ENCODE measurements at regions not wholly inside any gene's neighbourhood (a gene's known extent, or its start where the extent isn't known, plus 50 kb on each side); places are given as distances from the start of the nearest gene placed in this dataset.

- no peak for TF ChIP-seq CENPBD1 (CRISPR knock-in tag; IDR thresholded peaks at IDR 0.05; ENCODE audit: borderline replicate concordance, low read depth)
- TF ChIP-seq ZKSCAN8 (CRISPR knock-in tag; IDR thresholded peaks at IDR 0.05; ENCODE audit: borderline replicate concordance), result no peak
These were observed 188.1 kb upstream of the RGS18 start (continued) for GRCh38 chr1:191970116-191970515.

DNA sequence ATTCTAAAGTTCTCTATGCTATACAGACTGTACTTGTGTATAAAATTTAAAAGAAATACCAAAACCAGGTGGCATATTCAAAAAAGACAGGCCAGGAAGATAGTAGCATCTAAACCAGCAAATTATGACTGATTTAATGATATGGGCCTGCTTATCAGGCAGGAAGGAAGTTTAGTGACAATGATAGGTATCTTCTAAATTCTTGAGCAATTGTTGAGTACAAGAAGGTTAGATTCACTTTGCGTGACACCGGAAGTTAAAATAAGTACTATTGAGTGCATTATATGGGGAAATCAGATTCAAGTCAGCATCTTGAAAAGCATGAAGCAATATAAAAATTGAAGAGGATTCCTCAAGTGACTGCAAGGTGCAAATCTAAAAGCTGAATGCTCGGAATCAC, 186.8 kb upstream of the RGS18 start:
- FAIRE-seq (no peak), DNase-seq (ENCODE audit: low spot score) (no peak), ATAC-seq (no peak)
- no peak overlapping the region for H3K9ac ChIP-seq (ENCODE audit: insufficient read depth, low read depth, low read length)
- no peaks in the 10 kb centered on the region for H3K27me3 ChIP-seq (ENCODE audit: control insufficient read depth in 1 of 2, insufficient read depth in 2 of 2, low read length in 2 of 2)
- H3K9me3 ChIP-seq (ENCODE audit: low read length), result no peaks in the 10 kb centered on the region
- H3K79me2 ChIP-seq (ENCODE audit: insufficient read depth, low read length), result no peaks in the 10 kb centered on the region
- H2AFZ ChIP-seq (ENCODE audit: low read length), result no peak overlapping the region
- no peak overlapping the region for H3K27ac ChIP-seq (ENCODE audit: extremely low read length, insufficient read depth, low read length)
- WGBS (ENCODE audit: low lambda C conversion rate), result 44% methylated on average over 3 of the region's 3 CpGs
- H3K36me3 ChIP-seq (replicated peaks in 1 of 2; ENCODE audit: control insufficient read depth in 1 of 2, insufficient read depth in 2 of 2, low read length in 2 of 2), result no peaks in the 10 kb centered on the region
- no peak overlapping the region for H3K4me3 ChIP-seq (replicated peaks in 1 of 3; ENCODE audit: insufficient read depth in 1 of 3, low read depth in 2 of 3, low read length in 3 of 3)
- intact Hi-C loops (cut with micrococcal nuclease; ENCODE audit: unreplicated experiment), result no loop called here
- H3K4me2 ChIP-seq (ENCODE audit: low read depth, low read length), result no peak overlapping the region
- no TSS peak for BruUV-seq (replicated peaks)
- CTCF ChIA-PET (ENCODE audit: low intra/inter-chr PET ratio, low total read pairs), result no interaction called here
- POLR2A ChIA-PET, result no interaction called here
- H4K20me1 ChIP-seq (ENCODE audit: insufficient read depth, low read length), result no peaks in the 10 kb centered on the region
- H3K4me1 ChIP-seq (ENCODE audit: insufficient read depth, low read length), result no peaks in the 10 kb centered on the region
- in situ Hi-C loops (cut with HindIII; ENCODE audit: extremely low pct_ligation_motif_present, low pct_unique_long_range_greater_than_20kb), result no loop called here
- TF ChIP-seq KMT2B (CRISPR knock-in tag; IDR thresholded peaks at IDR 0.05) (no peak), ZNF430 (CRISPR knock-in tag; IDR thresholded peaks at IDR 0.05) (no peak), GTF3A (CRISPR knock-in tag; conservative IDR thresholded peaks at IDR 0.05) (no peak), KLF13 (CRISPR knock-in tag; IDR thresholded peaks at IDR 0.05) (no peak), PAX8 (CRISPR knock-in tag; IDR thresholded peaks at IDR 0.05; ENCODE audit: borderline replicate concordance) (no peak), HNF4A (CRISPR knock-in tag; IDR thresholded peaks at IDR 0.05) (no peak), RFXAP (CRISPR knock-in tag; IDR thresholded peaks at IDR 0.05; ENCODE audit: borderline replicate concordance) (no peak), NR2F2 (IDR thresholded peaks at IDR 0.05; ENCODE audit: borderline replicate concordance, low read depth) (no peak), ATAD3A (CRISPR knock-in tag; IDR thresholded peaks at IDR 0.05) (no peak), SP5 (CRISPR knock-in tag; IDR thresholded peaks at IDR 0.05; ENCODE audit: borderline replicate concordance, low read depth) (no peak)
- TF ChIP-seq, protein P1, sequence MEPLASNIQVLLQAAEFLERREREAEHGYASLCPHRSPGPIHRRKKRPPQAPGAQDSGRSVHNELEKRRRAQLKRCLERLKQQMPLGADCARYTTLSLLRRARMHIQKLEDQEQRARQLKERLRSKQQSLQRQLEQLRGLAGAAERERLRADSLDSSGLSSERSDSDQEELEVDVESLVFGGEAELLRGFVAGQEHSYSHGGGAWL (CRISPR knock-in tag; IDR thresholded peaks at IDR 0.05), result no peak
- TF ChIP-seq, protein P2, sequence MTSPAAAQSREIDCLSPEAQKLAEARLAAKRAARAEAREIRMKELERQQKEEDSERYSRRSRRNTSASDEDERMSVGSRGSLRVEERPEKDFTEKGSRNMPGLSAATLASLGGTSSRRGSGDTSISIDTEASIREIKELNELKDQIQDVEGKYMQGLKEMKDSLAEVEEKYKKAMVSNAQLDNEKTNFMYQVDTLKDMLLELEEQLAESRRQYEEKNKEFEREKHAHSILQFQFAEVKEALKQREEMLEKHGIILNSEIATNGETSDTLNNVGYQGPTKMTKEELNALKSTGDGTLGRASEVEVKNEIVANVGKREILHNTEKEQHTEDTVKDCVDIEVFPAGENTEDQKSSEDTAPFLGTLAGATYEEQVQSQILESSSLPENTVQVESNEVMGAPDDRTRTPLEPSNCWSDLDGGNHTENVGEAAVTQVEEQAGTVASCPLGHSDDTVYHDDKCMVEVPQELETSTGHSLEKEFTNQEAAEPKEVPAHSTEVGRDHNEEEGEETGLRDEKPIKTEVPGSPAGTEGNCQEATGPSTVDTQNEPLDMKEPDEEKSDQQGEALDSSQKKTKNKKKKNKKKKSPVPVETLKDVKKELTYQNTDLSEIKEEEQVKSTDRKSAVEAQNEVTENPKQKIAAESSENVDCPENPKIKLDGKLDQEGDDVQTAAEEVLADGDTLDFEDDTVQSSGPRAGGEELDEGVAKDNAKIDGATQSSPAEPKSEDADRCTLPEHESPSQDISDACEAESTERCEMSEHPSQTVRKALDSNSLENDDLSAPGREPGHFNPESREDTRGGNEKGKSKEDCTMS (CRISPR knock-in tag; conservative IDR thresholded peaks at IDR 0.05), result no peak
- TF ChIP-seq, protein P3, sequence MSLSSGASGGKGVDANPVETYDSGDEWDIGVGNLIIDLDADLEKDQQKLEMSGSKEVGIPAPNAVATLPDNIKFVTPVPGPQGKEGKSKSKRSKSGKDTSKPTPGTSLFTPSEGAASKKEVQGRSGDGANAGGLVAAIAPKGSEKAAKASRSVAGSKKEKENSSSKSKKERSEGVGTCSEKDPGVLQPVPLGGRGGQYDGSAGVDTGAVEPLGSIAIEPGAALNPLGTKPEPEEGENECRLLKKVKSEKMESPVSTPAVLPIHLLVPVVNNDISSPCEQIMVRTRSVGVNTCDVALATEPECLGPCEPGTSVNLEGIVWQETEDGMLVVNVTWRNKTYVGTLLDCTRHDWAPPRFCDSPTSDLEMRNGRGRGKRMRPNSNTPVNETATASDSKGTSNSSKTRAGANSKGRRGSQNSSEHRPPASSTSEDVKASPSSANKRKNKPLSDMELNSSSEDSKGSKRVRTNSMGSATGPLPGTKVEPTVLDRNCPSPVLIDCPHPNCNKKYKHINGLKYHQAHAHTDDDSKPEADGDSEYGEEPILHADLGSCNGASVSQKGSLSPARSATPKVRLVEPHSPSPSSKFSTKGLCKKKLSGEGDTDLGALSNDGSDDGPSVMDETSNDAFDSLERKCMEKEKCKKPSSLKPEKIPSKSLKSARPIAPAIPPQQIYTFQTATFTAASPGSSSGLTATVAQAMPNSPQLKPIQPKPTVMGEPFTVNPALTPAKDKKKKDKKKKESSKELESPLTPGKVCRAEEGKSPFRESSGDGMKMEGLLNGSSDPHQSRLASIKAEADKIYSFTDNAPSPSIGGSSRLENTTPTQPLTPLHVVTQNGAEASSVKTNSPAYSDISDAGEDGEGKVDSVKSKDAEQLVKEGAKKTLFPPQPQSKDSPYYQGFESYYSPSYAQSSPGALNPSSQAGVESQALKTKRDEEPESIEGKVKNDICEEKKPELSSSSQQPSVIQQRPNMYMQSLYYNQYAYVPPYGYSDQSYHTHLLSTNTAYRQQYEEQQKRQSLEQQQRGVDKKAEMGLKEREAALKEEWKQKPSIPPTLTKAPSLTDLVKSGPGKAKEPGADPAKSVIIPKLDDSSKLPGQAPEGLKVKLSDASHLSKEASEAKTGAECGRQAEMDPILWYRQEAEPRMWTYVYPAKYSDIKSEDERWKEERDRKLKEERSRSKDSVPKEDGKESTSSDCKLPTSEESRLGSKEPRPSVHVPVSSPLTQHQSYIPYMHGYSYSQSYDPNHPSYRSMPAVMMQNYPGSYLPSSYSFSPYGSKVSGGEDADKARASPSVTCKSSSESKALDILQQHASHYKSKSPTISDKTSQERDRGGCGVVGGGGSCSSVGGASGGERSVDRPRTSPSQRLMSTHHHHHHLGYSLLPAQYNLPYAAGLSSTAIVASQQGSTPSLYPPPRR (CRISPR knock-in tag; IDR thresholded peaks at IDR 0.05; ENCODE audit: borderline replicate concordance), result no peak

Data from HepG2 (cell line).